ENCODE measurements at regions not wholly inside any gene's neighbourhood (a gene's known extent, or its start where the extent isn't known, plus 50 kb on each side); places are given as distances from the start of the nearest gene placed in this dataset.

DNA sequence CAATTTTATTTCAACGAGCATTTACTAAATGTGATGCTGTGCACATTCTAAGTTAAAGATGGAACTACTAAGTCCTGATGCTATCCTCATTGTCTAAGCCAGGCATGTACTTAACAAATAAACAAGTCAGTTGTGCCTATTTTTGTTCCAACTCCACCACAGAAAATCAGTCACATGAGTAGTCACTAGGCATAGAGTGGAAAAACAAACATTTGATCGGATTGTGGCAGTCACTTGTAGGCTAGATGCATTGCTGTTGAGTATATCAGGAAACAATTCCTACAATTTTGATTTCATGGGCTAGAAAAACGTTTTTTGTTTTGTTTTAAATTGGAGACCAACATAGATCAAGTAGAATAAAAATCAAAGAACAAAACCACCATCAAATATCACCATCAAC lies 177.6 kb upstream of the SLC25A13 start:
- Histone ChIP-seq H3K36me3 (no peaks in the 10 kb centered on the region), H3K4me2 (no peak overlapping the region), H3K9ac (no peak overlapping the region), H3K4me3 (no peak overlapping the region), H3K27ac (no peak overlapping the region), H3K9me3 (no peaks in the 10 kb centered on the region), H3K4me1 (no peaks in the 10 kb centered on the region), H4K20me1 (no peaks in the 10 kb centered on the region), H3K27me3 (no peaks in the 10 kb centered on the region)
- TF ChIP-seq Cebpa-rat (IDR thresholded peaks at IDR 0.05): no peak

DNA sequence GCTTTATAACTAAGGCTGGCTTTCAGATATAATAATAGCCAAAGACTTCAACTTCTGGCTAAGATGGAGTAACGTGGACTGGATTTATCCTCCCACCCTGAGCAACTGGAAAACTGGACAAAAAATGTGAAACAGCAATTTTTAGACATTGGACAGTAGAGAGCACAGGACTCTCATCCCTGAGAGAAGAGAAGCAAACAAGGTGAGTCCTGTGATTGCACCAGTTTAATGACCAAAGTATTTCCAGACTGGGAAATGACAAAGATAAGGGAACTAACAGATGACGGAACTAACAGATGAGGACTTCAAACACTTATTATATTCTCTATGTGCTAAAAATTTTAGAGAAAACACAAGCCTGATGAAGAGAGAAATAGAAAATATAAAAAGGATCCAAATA lies 175.7 kb upstream of the SLC25A13 start:
- Histone ChIP-seq H3K36me3 (no peaks in the 10 kb centered on the region), H4K20me1 (no peaks in the 10 kb centered on the region), H3K4me1 (no peaks in the 10 kb centered on the region), H3K4me3 (no peak overlapping the region), H3K27me3 (no peaks in the 10 kb centered on the region), H3K4me2 (no peak overlapping the region), H3K9me3 (no peaks in the 10 kb centered on the region), H3K27ac (no peak overlapping the region), H3K9ac (no peak overlapping the region)
- TF ChIP-seq Cebpa-rat (IDR thresholded peaks at IDR 0.05): no peak

DNA sequence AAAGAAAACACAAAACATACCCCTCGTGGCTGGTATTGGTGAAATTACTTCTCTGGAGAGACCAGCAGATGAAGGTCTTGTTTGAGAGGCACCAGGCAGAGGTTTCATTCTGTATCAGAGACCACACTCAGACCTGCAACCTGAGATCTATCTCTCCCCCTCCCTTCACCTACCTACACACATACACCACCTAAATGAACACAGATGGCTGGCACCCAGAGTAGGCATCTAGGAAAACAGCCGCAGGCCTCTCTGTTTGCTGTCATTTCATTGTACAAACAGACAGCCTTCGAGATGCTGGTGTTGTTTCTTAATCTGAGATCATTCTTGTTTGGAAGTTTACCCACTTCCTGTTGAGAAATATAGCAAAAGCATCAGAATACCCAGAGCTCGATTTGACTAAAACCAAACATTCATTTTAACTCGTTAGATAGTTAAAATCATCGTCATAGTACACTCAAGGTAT lies 173.9 kb upstream of the SLC25A13 start:
- no peak overlapping the region for H3K9ac ChIP-seq
- no peaks in the 10 kb centered on the region for H3K9me3 ChIP-seq
- no peak for TF ChIP-seq Cebpa-rat (IDR thresholded peaks at IDR 0.05)
- H4K20me1 ChIP-seq: no peaks in the 10 kb centered on the region
- no peaks in the 10 kb centered on the region for H3K4me1 ChIP-seq
- no peaks in the 10 kb centered on the region for H3K36me3 ChIP-seq
- H3K4me3 ChIP-seq: no peak overlapping the region
- no peak overlapping the region for H3K4me2 ChIP-seq
- H3K27me3 ChIP-seq: no peaks in the 10 kb centered on the region
- no peak overlapping the region for H3K27ac ChIP-seq

DNA sequence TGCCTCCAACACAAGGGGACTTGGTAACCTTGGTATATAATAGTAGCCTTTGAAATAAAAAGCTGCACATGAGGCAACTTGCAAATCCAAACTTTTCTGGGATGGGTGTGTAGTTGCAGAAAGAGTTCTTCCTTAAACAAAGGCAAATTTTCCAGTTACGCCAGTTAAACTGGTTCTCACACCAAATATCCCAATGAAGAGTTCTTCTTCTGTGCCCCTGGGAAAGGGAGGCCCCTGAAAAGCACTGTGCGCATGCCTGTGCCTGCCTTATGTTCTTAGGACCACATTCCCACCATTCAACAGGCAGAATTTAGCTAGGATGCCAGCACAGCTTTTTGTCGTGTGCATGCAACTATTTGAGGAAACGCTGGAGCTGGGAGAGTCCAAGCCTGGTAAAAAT lies 164.8 kb upstream of the SLC25A13 start:
- Histone ChIP-seq H3K36me3 (no peaks in the 10 kb centered on the region), H3K4me2 (no peak overlapping the region)

DNA sequence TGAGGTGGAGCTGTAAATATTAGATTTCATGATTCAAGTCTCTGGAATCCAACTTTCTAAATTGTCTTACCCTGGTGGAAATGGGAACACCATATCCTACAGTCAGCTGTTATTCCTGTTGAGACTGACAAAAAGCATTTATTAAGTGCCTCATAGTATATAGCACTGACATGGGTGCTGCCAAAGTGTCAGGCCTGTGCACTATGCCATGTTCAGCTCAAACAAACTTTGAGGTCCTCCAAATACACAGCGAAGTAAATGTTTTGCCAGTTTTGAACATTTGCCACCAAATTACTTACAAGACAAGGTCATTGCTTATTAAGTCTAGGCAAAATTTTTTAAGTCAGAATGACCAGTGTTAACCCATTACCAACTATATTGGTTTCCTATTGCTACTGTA lies 162.9 kb upstream of the SLC25A13 start:
- no peaks in the 10 kb centered on the region for H3K36me3 ChIP-seq
- no peaks in the 10 kb centered on the region for H4K20me1 ChIP-seq
- H3K9me3 ChIP-seq: no peaks in the 10 kb centered on the region
- H3K4me3 ChIP-seq: no peak overlapping the region
- no peak for TF ChIP-seq Cebpa-rat (IDR thresholded peaks at IDR 0.05)
- H3K9ac ChIP-seq: no peak overlapping the region
- no peaks in the 10 kb centered on the region for H3K4me1 ChIP-seq
- no peaks in the 10 kb centered on the region for H3K27me3 ChIP-seq
- H3K27ac ChIP-seq: no peak overlapping the region
- H3K4me2 ChIP-seq: no peak overlapping the region

More for the DNA sequence above, 164.8 kb upstream of the SLC25A13 start:
- no peaks in the 10 kb centered on the region for H4K20me1 ChIP-seq
- no peaks in the 10 kb centered on the region for H3K9me3 ChIP-seq
- no peak overlapping the region for H3K27ac ChIP-seq
- TF ChIP-seq Cebpa-rat (IDR thresholded peaks at IDR 0.05): no peak
- no peaks in the 10 kb centered on the region for H3K4me1 ChIP-seq
- H3K9ac ChIP-seq: no peak overlapping the region
- H3K27me3 ChIP-seq: no peaks in the 10 kb centered on the region
- H3K4me3 ChIP-seq: no peak overlapping the region

DNA sequence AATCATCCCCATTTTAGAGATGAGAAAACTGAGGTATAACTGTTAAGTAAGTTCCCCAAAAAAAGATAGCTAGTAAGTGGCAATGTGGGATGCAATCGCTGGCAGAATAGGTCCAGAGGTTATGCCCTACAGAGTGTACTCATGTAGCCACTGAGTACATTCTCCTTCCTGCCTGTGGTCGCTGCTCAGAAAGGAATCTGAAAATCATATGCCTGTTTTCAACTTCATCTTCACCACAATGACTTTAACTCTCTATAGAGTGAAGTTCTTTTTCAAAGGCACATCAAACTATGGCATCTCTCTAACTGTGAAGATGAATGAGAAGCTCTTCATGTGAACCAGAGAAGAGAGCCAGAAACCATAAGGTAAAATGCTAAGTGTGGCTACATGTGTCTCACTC lies 162.2 kb upstream of the SLC25A13 start:
- Histone ChIP-seq H3K4me2 (no peak overlapping the region), H3K9me3 (no peaks in the 10 kb centered on the region), H3K4me3 (no peak overlapping the region), H3K27me3 (no peaks in the 10 kb centered on the region), H3K27ac (no peak overlapping the region), H3K36me3 (no peaks in the 10 kb centered on the region), H3K4me1 (no peaks in the 10 kb centered on the region), H3K9ac (no peak overlapping the region), H4K20me1 (no peaks in the 10 kb centered on the region)
- TF ChIP-seq Cebpa-rat (IDR thresholded peaks at IDR 0.05): no peak

DNA sequence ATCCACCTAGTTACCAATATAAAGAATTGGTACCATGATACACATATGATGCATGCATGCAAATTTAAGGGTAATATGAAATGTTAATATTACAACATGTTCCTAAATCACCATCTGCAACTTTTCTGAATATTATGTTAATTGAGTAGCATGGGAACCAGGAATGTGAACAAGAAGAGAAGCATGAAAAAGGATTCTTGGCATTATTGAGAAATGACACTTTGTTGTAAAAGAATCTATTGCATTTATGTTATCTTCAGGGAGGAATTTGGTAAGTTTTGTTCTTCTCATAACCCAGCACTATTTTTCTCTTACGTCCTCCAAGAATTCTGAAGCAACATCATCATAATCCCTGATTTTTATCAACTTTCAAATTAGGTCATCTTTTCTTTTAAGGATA lies 159.9 kb upstream of the SLC25A13 start:
- H3K27ac ChIP-seq: no peak overlapping the region
- H4K20me1 ChIP-seq: no peaks in the 10 kb centered on the region
- no peaks in the 10 kb centered on the region for H3K4me1 ChIP-seq
- no peaks in the 10 kb centered on the region for H3K27me3 ChIP-seq
- TF ChIP-seq Cebpa-rat (IDR thresholded peaks at IDR 0.05): no peak
- no peak overlapping the region for H3K4me3 ChIP-seq
- H3K9me3 ChIP-seq: no peaks in the 10 kb centered on the region
- no peak overlapping the region for H3K9ac ChIP-seq
- H3K36me3 ChIP-seq: no peaks in the 10 kb centered on the region
- no peak overlapping the region for H3K4me2 ChIP-seq

DNA sequence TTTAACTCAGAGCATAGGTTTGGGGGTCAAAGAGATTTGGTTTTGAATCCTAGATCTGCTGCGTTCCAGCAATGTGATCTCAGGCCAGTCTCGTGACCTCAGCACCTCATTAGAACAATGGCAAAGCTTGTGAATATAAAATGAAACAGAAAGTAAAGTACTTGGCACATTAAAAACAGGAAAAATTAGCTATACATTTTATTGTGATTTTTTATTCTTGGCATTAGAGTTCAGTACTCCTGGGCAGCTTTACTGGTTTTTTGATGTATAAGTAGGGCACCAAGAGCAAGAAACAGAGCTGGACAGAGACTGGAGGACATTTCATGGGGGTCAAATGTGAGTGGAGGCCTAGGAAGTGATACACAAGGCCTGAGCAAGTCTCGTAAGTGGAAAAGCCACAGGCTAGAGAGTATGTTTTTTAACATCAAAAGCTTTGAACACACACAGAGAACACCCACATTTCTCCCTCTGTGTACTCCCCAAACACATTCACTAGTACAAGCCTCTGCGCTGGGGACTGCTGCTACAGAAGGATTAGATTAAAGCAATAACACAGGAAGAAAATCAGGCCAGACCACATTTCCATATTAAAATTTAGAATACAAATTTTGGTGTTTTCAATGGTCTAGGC lies 157.2 kb upstream of the SLC25A13 start:
- Histone ChIP-seq H3K9me3 (no peaks in the 10 kb centered on the region), H3K9ac (no peak overlapping the region), H4K20me1 (no peaks in the 10 kb centered on the region), H3K36me3 (no peaks in the 10 kb centered on the region), H3K27ac (peak overlapping the region; percentile 24; the same call in 1 of the 2 replicates), H3K27me3 (no peaks in the 10 kb centered on the region), H3K4me1 (no peaks in the 10 kb centered on the region), H3K4me3 (no peak overlapping the region), H3K4me2 (peak overlapping the region; percentile 36; the same call in 1 of the 2 replicates)
- TF ChIP-seq Cebpa-rat (IDR thresholded peaks at IDR 0.05): no peak

DNA sequence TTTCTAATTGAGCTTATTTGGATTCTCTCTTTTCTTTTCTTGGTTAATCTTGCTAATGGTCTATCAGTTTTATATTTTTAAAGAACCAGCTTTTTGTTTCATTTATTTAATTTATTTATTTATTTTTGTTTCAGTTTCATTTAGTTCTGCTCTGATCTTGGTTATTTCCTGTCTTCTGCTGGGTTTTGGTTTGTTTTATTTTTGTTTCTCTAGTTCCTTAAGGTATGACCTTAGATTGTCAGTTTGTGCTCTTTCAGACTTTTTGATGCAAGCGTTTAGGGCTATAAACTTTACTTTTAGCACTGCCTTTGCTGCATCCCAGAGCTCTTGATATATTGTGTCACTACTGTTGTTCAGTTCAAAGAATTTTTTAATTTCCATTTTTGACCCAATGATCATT lies 149.7 kb upstream of the SLC25A13 start:
- Histone ChIP-seq H3K36me3 (no peaks in the 10 kb centered on the region), H3K4me1 (peaks cover 8% of the 10 kb centered on the region; the same call in 1 of the 2 replicates), H3K27ac (no peak overlapping the region), H3K4me2 (peak overlapping the region; percentile 25; the same call in 1 of the 2 replicates), H3K27me3 (no peaks in the 10 kb centered on the region), H3K9ac (no peak overlapping the region), H3K4me3 (no peak overlapping the region), H3K9me3 (no peaks in the 10 kb centered on the region), H4K20me1 (no peaks in the 10 kb centered on the region)
- TF ChIP-seq Cebpa-rat (IDR thresholded peaks at IDR 0.05): no peak

DNA sequence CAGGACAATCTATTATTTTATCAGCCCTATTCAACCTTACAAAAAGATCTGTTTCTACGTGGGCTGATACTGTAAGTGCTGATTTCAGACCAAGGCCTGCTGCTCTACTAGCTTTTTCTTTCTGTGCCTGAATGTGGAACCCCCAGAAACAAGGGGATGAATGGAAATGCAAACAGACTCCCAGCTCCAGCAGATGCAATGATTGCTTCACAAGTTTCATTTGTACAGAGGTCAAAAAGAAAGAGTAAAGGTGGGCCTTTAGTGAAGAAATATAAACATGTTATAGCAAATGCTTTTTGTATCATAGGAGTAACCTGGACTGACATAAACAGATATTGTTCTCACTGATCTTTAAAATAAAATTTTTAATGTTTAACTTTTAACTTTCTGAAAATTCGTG lies 130.2 kb upstream of the SLC25A13 start:
- Histone ChIP-seq H3K9ac (no peak overlapping the region), H3K4me2 (no peak overlapping the region), H3K4me3 (no peak overlapping the region), H3K36me3 (no peaks in the 10 kb centered on the region), H3K9me3 (no peaks in the 10 kb centered on the region), H3K27me3 (no peaks in the 10 kb centered on the region), H3K27ac (no peak overlapping the region), H4K20me1 (no peaks in the 10 kb centered on the region), H3K4me1 (no peaks in the 10 kb centered on the region)
- no peak for TF ChIP-seq Cebpa-rat (IDR thresholded peaks at IDR 0.05)

DNA sequence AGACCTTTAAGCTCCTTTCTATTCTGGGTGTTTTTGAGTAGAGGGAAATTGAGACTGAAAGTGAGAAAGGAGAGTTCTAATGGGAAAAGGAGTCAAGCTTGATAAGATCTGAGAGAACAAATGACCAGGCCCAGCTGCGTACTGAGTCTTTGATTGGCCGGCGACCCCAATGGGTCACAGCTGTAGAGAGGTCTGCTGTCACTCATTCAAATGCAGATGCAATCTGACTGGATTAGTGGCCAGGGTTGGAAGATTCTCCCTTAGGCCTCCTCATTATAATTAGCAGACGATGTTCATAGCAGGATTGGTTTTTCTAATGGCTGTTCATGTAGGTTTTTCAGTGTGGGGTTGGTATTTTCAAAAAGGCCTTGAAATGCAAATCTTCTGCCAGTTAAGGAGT lies 127.2 kb upstream of the SLC25A13 start:
- TF ChIP-seq Cebpa-rat (IDR thresholded peaks at IDR 0.05): no peak
- no peaks in the 10 kb centered on the region for H3K27me3 ChIP-seq
- no peaks in the 10 kb centered on the region for H3K4me1 ChIP-seq
- H4K20me1 ChIP-seq: no peaks in the 10 kb centered on the region
- no peaks in the 10 kb centered on the region for H3K36me3 ChIP-seq
- H3K27ac ChIP-seq: no peak overlapping the region
- no peak overlapping the region for H3K4me3 ChIP-seq
- no peaks in the 10 kb centered on the region for H3K9me3 ChIP-seq
- no peak overlapping the region for H3K9ac ChIP-seq
- H3K4me2 ChIP-seq: no peak overlapping the region

Data from BLaER1 (cell line).